LoVo (cell line): ENCODE measurements at regions not wholly inside any gene's neighbourhood (a gene's known extent, or its start where the extent isn't known, plus 50 kb on each side); places are given as distances from the start of the nearest gene placed in this dataset.

Source experiments
- DNase-seq: peaks from one replicate; pipeline ENCODE4 v3.0.0-alpha.2; 2016; ENCODE audit warnings: low spot score

GRCh38 chr11:92839450-92839849 lies 130.0 kb upstream of the MTNR1B start:
- no peak for DNase-seq

GRCh38 chr11:92841719-92842118 lies 127.7 kb upstream of the MTNR1B start:
- no peak for DNase-seq

GRCh38 chr11:92843455-92843854 lies 126.0 kb upstream of the MTNR1B start:
- no peak for DNase-seq

GRCh38 chr11:92844197-92844596 lies 125.3 kb upstream of the MTNR1B start:
- DNase-seq = no peak

GRCh38 chr11:92845390-92845789 lies 124.1 kb upstream of the MTNR1B start:
- DNase-seq = no peak

- no peak for DNase-seq
Observed at GRCh38 chr11:92845805-92846204, 123.6 kb upstream of the MTNR1B start.

GRCh38 chr11:92846491-92847125 lies 122.8 kb upstream of the MTNR1B start:
- no peak for DNase-seq

- no peak for DNase-seq
Observed at GRCh38 chr11:92848578-92848977, 120.9 kb upstream of the MTNR1B start.

GRCh38 chr11:92850296-92850826 lies 119.1 kb upstream of the MTNR1B start:
- no peak for DNase-seq

GRCh38 chr11:92852229-92852628 lies 117.2 kb upstream of the MTNR1B start:
- no peak for DNase-seq

GRCh38 chr11:92852946-92853345 lies 116.5 kb upstream of the MTNR1B start:
- no peak for DNase-seq

- DNase-seq = no peak
Observed at GRCh38 chr11:92854162-92854561, 115.3 kb upstream of the MTNR1B start.

GRCh38 chr11:92854952-92855351 lies 114.5 kb upstream of the MTNR1B start:
- DNase-seq = no peak

- DNase-seq = no peak
Observed at GRCh38 chr11:92855607-92856405, 113.6 kb upstream of the MTNR1B start.

- no peak for DNase-seq
Observed at GRCh38 chr11:92857407-92857806, 112.0 kb upstream of the MTNR1B start.

- no peak for DNase-seq
Observed at GRCh38 chr11:92859156-92859690, 110.2 kb upstream of the MTNR1B start.

- no peak for DNase-seq
Observed at GRCh38 chr11:92861634-92862033, 107.8 kb upstream of the MTNR1B start.

GRCh38 chr11:92865352-92865751 lies 104.1 kb upstream of the MTNR1B start:
- DNase-seq = no peak

- DNase-seq = no peak
Observed at GRCh38 chr11:92866679-92867282, 102.7 kb upstream of the MTNR1B start.

- DNase-seq = no peak
Observed at GRCh38 chr11:92867913-92868619, 101.4 kb upstream of the MTNR1B start.

- DNase-seq = no peak
Observed at GRCh38 chr11:92869716-92870115, 99.7 kb upstream of the MTNR1B start.

- no peak for DNase-seq
Observed at GRCh38 chr11:92870196-92870832, 99.1 kb upstream of the MTNR1B start.
